Liver (tissue), 8 donors: ENCODE measurements at regions not wholly inside any gene's neighbourhood (a gene's known extent, or its start where the extent isn't known, plus 50 kb on each side); places are given as distances from the start of the nearest gene placed in this dataset.

ENCODE experiments used
- DNase-seq: peaks from one replicate; pipeline ENCODE4 v3.0.0-alpha.2; 2017; ENCODE audit warnings: low spot score
- H3K27ac ChIP-seq, 2 donors: one replicate each; pipeline ENCODE4 v1.7.0; 2013; ENCODE audit warnings: inconsistent platforms in 2 of 2, low read length in 2 of 2, control low read depth in 1 of 2, low read depth in 1 of 2, mild to moderate bottlenecking in 1 of 2
- H3K27me3 ChIP-seq, 4 donors: one replicate each; pipeline versions ENCODE4 v1.6.1 to v1.7.0; 2013; ENCODE audit warnings: low read length in 3 of 4, inconsistent platforms in 1 of 4, mild to moderate bottlenecking in 1 of 4, moderate library complexity in 1 of 4; ENCODE audit not compliant: control insufficient read depth in 4 of 4, insufficient read depth in 4 of 4
- H3K36me3 ChIP-seq, 4 donors: one replicate each; pipeline versions ENCODE4 v1.6.1 to v1.7.0; 2013; ENCODE audit warnings: low read length in 3 of 4, mild to moderate bottlenecking in 3 of 4, low read depth in 1 of 4, moderate library complexity in 1 of 4; ENCODE audit not compliant: control insufficient read depth in 4 of 4, insufficient read depth in 3 of 4
- H3K4me1 ChIP-seq, 4 donors: one replicate each; pipeline versions ENCODE4 v1.6.1 to v1.7.0; 2013; ENCODE audit warnings: low read length in 3 of 4, mild to moderate bottlenecking in 3 of 4, moderate library complexity in 1 of 4; ENCODE audit not compliant: control insufficient read depth in 4 of 4, insufficient read depth in 4 of 4
- H3K4me3 ChIP-seq, 3 donors: one replicate each; pipeline versions ENCODE4 v1.6.1 to v1.7.0; 2013; ENCODE audit warnings: low read length in 3 of 3, control low read depth in 1 of 3, low read depth in 1 of 3, mild to moderate bottlenecking in 1 of 3
- H3K9ac ChIP-seq, 2 donors: one replicate each; pipeline ENCODE4 v1.7.0; 2013; ENCODE audit warnings: low read length in 2 of 2, mild to moderate bottlenecking in 2 of 2, moderate library complexity in 2 of 2, control low read depth in 1 of 2, low read depth in 1 of 2
- H3K9me3 ChIP-seq, 4 donors: one replicate each; pipeline versions ENCODE4 v1.6.1 to v1.7.0; 2013; ENCODE audit warnings: low read length in 3 of 4; ENCODE audit not compliant: control insufficient read depth in 4 of 4
- EGR1 ChIP-seq, 2 donors: IDR thresholded peaks; 2 replicates each; pipeline ENCODE4 v1.6.1; 2016 to 2018; ENCODE audit warnings: antibody characterized with exemption in 2 of 2, low read depth in 2 of 2
- FOXA1 ChIP-seq: IDR thresholded peaks from 2 replicates; pipeline ENCODE4 v1.6.1; 2016; ENCODE audit warnings: antibody characterized with exemption
- FOXA2 ChIP-seq: IDR thresholded peaks from 2 replicates; pipeline ENCODE4 v1.6.1; 2016; ENCODE audit warnings: antibody characterized with exemption
- GABPA ChIP-seq, 2 donors: IDR thresholded peaks in 1 of 2; conservative IDR thresholded peaks in 1 of 2; 2 replicates each; pipeline ENCODE4 v1.6.1; 2016; ENCODE audit warnings: antibody characterized with exemption in 2 of 2, mild to moderate bottlenecking in 1 of 2, moderate library complexity in 1 of 2
- HNF4A ChIP-seq, 2 donors: conservative IDR thresholded peaks; 2 replicates each; pipeline ENCODE4 v1.6.1; 2016; ENCODE audit warnings: antibody characterized with exemption in 2 of 2, mild to moderate bottlenecking in 2 of 2
- HNF4G ChIP-seq: IDR thresholded peaks from 2 replicates; pipeline ENCODE4 v1.6.1; 2016; ENCODE audit warnings: antibody characterized with exemption
- JUND ChIP-seq, 2 donors: IDR thresholded peaks; 2 replicates each; pipeline ENCODE4 v1.6.1; 2016; ENCODE audit warnings: antibody characterized with exemption in 2 of 2
- NR2F2 ChIP-seq: IDR thresholded peaks from 2 replicates; pipeline ENCODE4 v1.6.1; 2016; ENCODE audit warnings: antibody characterized with exemption
- RAD21 ChIP-seq, 2 donors: IDR thresholded peaks; 2 replicates each; pipeline ENCODE4 v1.6.1; 2016; ENCODE audit warnings: antibody characterized with exemption in 2 of 2, mild to moderate bottlenecking in 2 of 2
- RXRA ChIP-seq, 2 donors: IDR thresholded peaks; 2 replicates each; pipeline ENCODE4 v1.6.1; 2017 to 2018; ENCODE audit warnings: antibody characterized with exemption in 2 of 2, mild to moderate bottlenecking in 1 of 2
- SP1 ChIP-seq: IDR thresholded peaks from 2 replicates; pipeline ENCODE4 v1.6.1; 2018; ENCODE audit warnings: antibody characterized with exemption, mild to moderate bottlenecking
- YY1 ChIP-seq: IDR thresholded peaks from 2 replicates; pipeline ENCODE4 v1.6.1; 2016; ENCODE audit warnings: antibody characterized with exemption, mild to moderate bottlenecking
- WGBS: extraction: QIAGEN DNeasy Blood & Tissue Kit; methylation state at CpG from one replicate; pipeline ENCODE4 v1.1.7; 2013; 5-methylcytosine and 5-hydroxymethylcytosine counted together
- TF ChIP-seq, protein P1 (sequence below): IDR thresholded peaks from 2 replicates; pipeline ENCODE4 v1.6.1; 2016; ENCODE audit warnings: antibody characterized with exemption, mild to moderate bottlenecking
- TF ChIP-seq, protein P2 (sequence below): IDR thresholded peaks from 2 replicates; pipeline ENCODE4 v1.6.1; 2016; ENCODE audit warnings: antibody characterized with exemption
- TF ChIP-seq, protein P3 (sequence below): IDR thresholded peaks from 2 replicates; pipeline ENCODE4 v1.6.1; 2016; ENCODE audit warnings: antibody characterized with exemption
- TF ChIP-seq, protein P4 (sequence below): fragments of 150-350 bp; IDR thresholded peaks from 2 replicates; pipeline ENCODE4 v1.5.1; 2017; ENCODE audit warnings: improper control_type of control experiment, low read depth, low read length; ENCODE audit not compliant: missing input control
- donor health status: healthy.
- donor health status: healthy.
- donor health status: healthy.
- donor health status: healthy.
- donor health status: healthy.

DNA sequence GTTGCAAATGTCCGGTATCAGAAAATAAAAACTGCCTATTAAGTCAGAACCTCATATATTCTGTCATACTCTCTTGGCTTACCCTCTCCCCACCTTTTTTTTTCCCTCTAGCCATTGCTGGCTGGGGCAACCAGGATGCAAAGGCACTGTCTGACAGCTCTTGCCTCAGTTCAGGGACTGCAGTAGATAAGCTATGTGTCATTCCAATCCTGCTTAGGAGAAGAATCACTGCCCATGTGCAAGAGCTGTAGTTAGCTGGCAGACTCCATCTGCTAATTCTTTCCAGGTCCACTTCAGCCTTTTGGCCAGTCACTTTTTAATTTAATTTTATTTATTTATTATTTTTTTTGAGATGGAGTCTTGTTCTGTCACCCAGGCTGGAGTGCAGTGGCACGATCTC lies 895.6 kb upstream of the SLC10A2 start:
- 81% methylated on average over 2 of the region's 2 CpGs for WGBS
- no peak for DNase-seq
- Histone ChIP-seq H3K9ac (no peak overlapping the region), H3K27me3 (no peaks in the 10 kb centered on the region), H3K9me3 (no peaks in the 10 kb centered on the region), H3K36me3 (no peaks in the 10 kb centered on the region), H3K4me1 (no peaks in the 10 kb centered on the region), H3K27ac (no peak overlapping the region), H3K4me3 (no peak overlapping the region)
- TF ChIP-seq HNF4G (no peak), RXRA (IDR thresholded peaks at IDR 0.05) (no peak), RAD21 (IDR thresholded peaks at IDR 0.05) (no peak), FOXA1 (no peak), EGR1 (IDR thresholded peaks at IDR 0.05; ENCODE audit: low read depth in 2 of 2) (no peak), JUND (IDR thresholded peaks at IDR 0.05) (no peak), HNF4A (conservative IDR thresholded peaks at IDR 0.05) (no peak), NR2F2 (no peak), YY1 (no peak), GABPA (IDR thresholded peaks at IDR 0.05 in 1 of 2, conservative IDR thresholded peaks at IDR 0.05 in 1 of 2) (no peak), SP1 (no peak), FOXA2 (no peak)
- TF ChIP-seq, protein P1, sequence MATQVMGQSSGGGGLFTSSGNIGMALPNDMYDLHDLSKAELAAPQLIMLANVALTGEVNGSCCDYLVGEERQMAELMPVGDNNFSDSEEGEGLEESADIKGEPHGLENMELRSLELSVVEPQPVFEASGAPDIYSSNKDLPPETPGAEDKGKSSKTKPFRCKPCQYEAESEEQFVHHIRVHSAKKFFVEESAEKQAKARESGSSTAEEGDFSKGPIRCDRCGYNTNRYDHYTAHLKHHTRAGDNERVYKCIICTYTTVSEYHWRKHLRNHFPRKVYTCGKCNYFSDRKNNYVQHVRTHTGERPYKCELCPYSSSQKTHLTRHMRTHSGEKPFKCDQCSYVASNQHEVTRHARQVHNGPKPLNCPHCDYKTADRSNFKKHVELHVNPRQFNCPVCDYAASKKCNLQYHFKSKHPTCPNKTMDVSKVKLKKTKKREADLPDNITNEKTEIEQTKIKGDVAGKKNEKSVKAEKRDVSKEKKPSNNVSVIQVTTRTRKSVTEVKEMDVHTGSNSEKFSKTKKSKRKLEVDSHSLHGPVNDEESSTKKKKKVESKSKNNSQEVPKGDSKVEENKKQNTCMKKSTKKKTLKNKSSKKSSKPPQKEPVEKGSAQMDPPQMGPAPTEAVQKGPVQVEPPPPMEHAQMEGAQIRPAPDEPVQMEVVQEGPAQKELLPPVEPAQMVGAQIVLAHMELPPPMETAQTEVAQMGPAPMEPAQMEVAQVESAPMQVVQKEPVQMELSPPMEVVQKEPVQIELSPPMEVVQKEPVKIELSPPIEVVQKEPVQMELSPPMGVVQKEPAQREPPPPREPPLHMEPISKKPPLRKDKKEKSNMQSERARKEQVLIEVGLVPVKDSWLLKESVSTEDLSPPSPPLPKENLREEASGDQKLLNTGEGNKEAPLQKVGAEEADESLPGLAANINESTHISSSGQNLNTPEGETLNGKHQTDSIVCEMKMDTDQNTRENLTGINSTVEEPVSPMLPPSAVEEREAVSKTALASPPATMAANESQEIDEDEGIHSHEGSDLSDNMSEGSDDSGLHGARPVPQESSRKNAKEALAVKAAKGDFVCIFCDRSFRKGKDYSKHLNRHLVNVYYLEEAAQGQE = no peak
- TF ChIP-seq, protein P2, sequence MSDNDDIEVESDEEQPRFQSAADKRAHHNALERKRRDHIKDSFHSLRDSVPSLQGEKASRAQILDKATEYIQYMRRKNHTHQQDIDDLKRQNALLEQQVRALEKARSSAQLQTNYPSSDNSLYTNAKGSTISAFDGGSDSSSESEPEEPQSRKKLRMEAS = no peak

DNA sequence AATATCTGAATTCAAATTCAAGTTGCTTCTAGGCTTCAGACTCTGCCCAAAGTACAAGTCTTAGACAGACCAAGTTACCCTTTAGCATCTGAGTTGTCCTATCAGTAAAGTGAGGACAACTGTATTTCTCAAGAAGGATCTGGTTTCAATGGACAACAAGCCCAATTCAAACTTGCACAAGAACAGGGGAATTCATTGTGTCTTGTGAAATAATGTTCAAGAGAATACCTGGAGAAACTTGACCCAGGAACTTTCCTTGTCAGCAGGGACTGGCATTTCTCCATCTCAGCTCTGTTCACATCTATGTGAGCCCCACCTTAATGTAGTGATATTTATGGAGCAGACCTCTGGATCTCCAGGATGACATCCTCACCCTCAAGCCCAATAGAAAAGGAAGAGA lies 894.9 kb upstream of the SLC10A2 start:
- Histone ChIP-seq H3K36me3 (no peaks in the 10 kb centered on the region), H3K4me1 (no peaks in the 10 kb centered on the region), H3K27me3 (no peaks in the 10 kb centered on the region), H3K9me3 (no peaks in the 10 kb centered on the region), H3K27ac (no peak overlapping the region), H3K9ac (no peak overlapping the region), H3K4me3 (no peak overlapping the region)
- no peak for DNase-seq
- no peak for TF ChIP-seq RXRA (IDR thresholded peaks at IDR 0.05)

DNA sequence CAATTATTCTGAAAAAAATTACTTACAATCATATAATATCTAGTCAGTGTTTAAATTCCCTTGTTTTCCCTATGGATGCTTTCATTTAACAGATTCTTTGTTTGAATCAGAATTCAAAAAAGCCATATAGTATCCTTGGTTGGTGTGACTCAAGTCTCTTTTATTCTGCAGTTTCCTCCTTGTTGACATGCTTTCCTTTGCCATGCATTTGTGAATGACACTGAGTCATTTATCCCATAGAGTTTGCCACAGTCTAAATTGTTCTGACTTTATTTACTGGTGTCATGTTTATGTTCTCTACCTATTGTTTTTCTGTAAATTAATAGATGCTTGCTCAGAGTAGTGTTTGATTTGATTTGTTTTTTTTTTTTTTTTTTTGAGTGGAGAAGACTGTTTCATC lies 893.8 kb upstream of the SLC10A2 start:
- DNase-seq = no peak
- H3K27me3 ChIP-seq = no peaks in the 10 kb centered on the region

More for the DNA sequence above, 893.8 kb upstream of the SLC10A2 start:
- Histone ChIP-seq H3K36me3 (no peaks in the 10 kb centered on the region), H3K4me3 (no peak overlapping the region), H3K27ac (no peak overlapping the region), H3K9me3 (no peaks in the 10 kb centered on the region), H3K9ac (no peak overlapping the region), H3K4me1 (no peaks in the 10 kb centered on the region)
- TF ChIP-seq RAD21 (IDR thresholded peaks at IDR 0.05) = no peak
- no peak for TF ChIP-seq FOXA2
- no peak for TF ChIP-seq SP1
- no peak for TF ChIP-seq YY1
- TF ChIP-seq NR2F2 = no peak
- no peak for TF ChIP-seq FOXA1
- TF ChIP-seq, protein P3, sequence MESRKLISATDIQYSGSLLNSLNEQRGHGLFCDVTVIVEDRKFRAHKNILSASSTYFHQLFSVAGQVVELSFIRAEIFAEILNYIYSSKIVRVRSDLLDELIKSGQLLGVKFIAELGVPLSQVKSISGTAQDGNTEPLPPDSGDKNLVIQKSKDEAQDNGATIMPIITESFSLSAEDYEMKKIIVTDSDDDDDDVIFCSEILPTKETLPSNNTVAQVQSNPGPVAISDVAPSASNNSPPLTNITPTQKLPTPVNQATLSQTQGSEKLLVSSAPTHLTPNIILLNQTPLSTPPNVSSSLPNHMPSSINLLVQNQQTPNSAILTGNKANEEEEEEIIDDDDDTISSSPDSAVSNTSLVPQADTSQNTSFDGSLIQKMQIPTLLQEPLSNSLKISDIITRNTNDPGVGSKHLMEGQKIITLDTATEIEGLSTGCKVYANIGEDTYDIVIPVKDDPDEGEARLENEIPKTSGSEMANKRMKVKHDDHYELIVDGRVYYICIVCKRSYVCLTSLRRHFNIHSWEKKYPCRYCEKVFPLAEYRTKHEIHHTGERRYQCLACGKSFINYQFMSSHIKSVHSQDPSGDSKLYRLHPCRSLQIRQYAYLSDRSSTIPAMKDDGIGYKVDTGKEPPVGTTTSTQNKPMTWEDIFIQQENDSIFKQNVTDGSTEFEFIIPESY = no peak
- TF ChIP-seq HNF4A (conservative IDR thresholded peaks at IDR 0.05) = no peak
- TF ChIP-seq GABPA (IDR thresholded peaks at IDR 0.05 in 1 of 2, conservative IDR thresholded peaks at IDR 0.05 in 1 of 2) = no peak
- TF ChIP-seq HNF4G = no peak
- TF ChIP-seq, protein P4, sequence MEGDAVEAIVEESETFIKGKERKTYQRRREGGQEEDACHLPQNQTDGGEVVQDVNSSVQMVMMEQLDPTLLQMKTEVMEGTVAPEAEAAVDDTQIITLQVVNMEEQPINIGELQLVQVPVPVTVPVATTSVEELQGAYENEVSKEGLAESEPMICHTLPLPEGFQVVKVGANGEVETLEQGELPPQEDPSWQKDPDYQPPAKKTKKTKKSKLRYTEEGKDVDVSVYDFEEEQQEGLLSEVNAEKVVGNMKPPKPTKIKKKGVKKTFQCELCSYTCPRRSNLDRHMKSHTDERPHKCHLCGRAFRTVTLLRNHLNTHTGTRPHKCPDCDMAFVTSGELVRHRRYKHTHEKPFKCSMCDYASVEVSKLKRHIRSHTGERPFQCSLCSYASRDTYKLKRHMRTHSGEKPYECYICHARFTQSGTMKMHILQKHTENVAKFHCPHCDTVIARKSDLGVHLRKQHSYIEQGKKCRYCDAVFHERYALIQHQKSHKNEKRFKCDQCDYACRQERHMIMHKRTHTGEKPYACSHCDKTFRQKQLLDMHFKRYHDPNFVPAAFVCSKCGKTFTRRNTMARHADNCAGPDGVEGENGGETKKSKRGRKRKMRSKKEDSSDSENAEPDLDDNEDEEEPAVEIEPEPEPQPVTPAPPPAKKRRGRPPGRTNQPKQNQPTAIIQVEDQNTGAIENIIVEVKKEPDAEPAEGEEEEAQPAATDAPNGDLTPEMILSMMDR = no peak
- no peak for TF ChIP-seq EGR1 (IDR thresholded peaks at IDR 0.05; ENCODE audit: low read depth in 2 of 2)
